ENCODE measurements at regions not wholly inside any gene's neighbourhood (a gene's known extent, or its start where the extent isn't known, plus 50 kb on each side); places are given as distances from the start of the nearest gene placed in this dataset.

- Histone ChIP-seq H3K23ac (ENCODE audit: low read length) (no peak overlapping the region), H3K36me3 (ENCODE audit: control insufficient read depth, insufficient read depth, low read length) (no peaks in the 10 kb centered on the region), H4K5ac (ENCODE audit: low read length) (no peak overlapping the region), H3K4me3 (ENCODE audit: low read length) (no peak overlapping the region), H3K79me1 (ENCODE audit: low read length) (no peaks in the 10 kb centered on the region), H2BK15ac (replicated peaks; ENCODE audit: low read depth) (peak overlapping the region; percentile 27), H3K79me2 (ENCODE audit: control insufficient read depth, insufficient read depth, low read length) (no peaks in the 10 kb centered on the region), H3K4me2 (ENCODE audit: low read length) (no peak overlapping the region), H3K4me1 (ENCODE audit: control insufficient read depth, low read depth, low read length) (no peaks in the 10 kb centered on the region), H4K8ac (ENCODE audit: low read depth, low read length) (no peak overlapping the region), H2BK5ac (ENCODE audit: low read length) (no peak overlapping the region), H3K18ac (ENCODE audit: low read length) (no peak overlapping the region), H3K56ac (ENCODE audit: low read length) (no peak overlapping the region), H2BK120ac (ENCODE audit: low read depth, low read length) (no peak overlapping the region), H2AK5ac (ENCODE audit: low read length) (no peak overlapping the region), H3K4ac (ENCODE audit: low read depth, low read length) (no peak overlapping the region), H3K27ac (ENCODE audit: low read depth, low read length) (no peak overlapping the region), H3K9ac (ENCODE audit: low read length) (no peak overlapping the region), H3K27me3 (ENCODE audit: insufficient read depth, low read length, poor library complexity) (no peaks in the 10 kb centered on the region)
- no CpG with 5 or more reads among the region's 1 CpG for WGBS (ENCODE audit: extremely low coverage, insufficient coverage, low lambda C conversion rate)
- DNase-seq, result no peak
Measured at GRCh38 chr12:60995256-60995825, 1264.9 kb upstream of the USP15 start.

GRCh38 chr12:60997869-60998378, 1262.3 kb upstream of the USP15 start:
- Histone ChIP-seq H3K27me3 (ENCODE audit: insufficient read depth, low read length, poor library complexity) (no peaks in the 10 kb centered on the region), H3K9ac (ENCODE audit: low read length) (no peak overlapping the region), H4K8ac (ENCODE audit: low read depth, low read length) (no peak overlapping the region), H3K36me3 (ENCODE audit: control insufficient read depth, insufficient read depth, low read length) (no peaks in the 10 kb centered on the region), H3K27ac (ENCODE audit: low read depth, low read length) (no peak overlapping the region), H3K4me1 (ENCODE audit: control insufficient read depth, low read depth, low read length) (no peaks in the 10 kb centered on the region), H2BK15ac (replicated peaks; ENCODE audit: low read depth) (no peak overlapping the region), H3K18ac (ENCODE audit: low read length) (no peak overlapping the region), H3K23ac (ENCODE audit: low read length) (no peak overlapping the region), H3K79me2 (ENCODE audit: control insufficient read depth, insufficient read depth, low read length) (no peaks in the 10 kb centered on the region), H4K5ac (ENCODE audit: low read length) (no peak overlapping the region), H3K4me2 (ENCODE audit: low read length) (no peak overlapping the region), H2BK5ac (ENCODE audit: low read length) (no peak overlapping the region), H2AK5ac (ENCODE audit: low read length) (no peak overlapping the region), H3K4me3 (ENCODE audit: low read length) (no peak overlapping the region), H3K79me1 (ENCODE audit: low read length) (no peaks in the 10 kb centered on the region), H3K4ac (ENCODE audit: low read depth, low read length) (no peak overlapping the region), H3K56ac (ENCODE audit: low read length) (no peak overlapping the region), H2BK120ac (ENCODE audit: low read depth, low read length) (no peak overlapping the region)
- no CpG with 5 or more reads among the region's 1 CpG for WGBS (ENCODE audit: extremely low coverage, insufficient coverage, low lambda C conversion rate)
- DNase-seq, result no peak

- no peak for DNase-seq
- no peak overlapping the region for H2AK5ac ChIP-seq (ENCODE audit: low read length)
- no peak overlapping the region for H3K4me2 ChIP-seq (ENCODE audit: low read length)
- no peaks in the 10 kb centered on the region for H3K79me1 ChIP-seq (ENCODE audit: low read length)
- no CpG with 5 or more reads among the region's 2 CpGs for WGBS (ENCODE audit: extremely low coverage, insufficient coverage, low lambda C conversion rate)
- H3K56ac ChIP-seq (ENCODE audit: low read length), result no peak overlapping the region
- H3K4me3 ChIP-seq (ENCODE audit: low read length), result no peak overlapping the region
- H3K23ac ChIP-seq (ENCODE audit: low read length), result no peak overlapping the region
- H3K4me1 ChIP-seq (ENCODE audit: control insufficient read depth, low read depth, low read length), result no peaks in the 10 kb centered on the region
- no peaks in the 10 kb centered on the region for H3K36me3 ChIP-seq (ENCODE audit: control insufficient read depth, insufficient read depth, low read length)
- no peak overlapping the region for H2BK120ac ChIP-seq (ENCODE audit: low read depth, low read length)
- H4K5ac ChIP-seq (ENCODE audit: low read length), result no peak overlapping the region
- H3K4ac ChIP-seq (ENCODE audit: low read depth, low read length), result no peak overlapping the region
- no peak overlapping the region for H3K27ac ChIP-seq (ENCODE audit: low read depth, low read length)
- H2BK5ac ChIP-seq (ENCODE audit: low read length), result no peak overlapping the region
- no peaks in the 10 kb centered on the region for H3K27me3 ChIP-seq (ENCODE audit: insufficient read depth, low read length, poor library complexity)
- no peak overlapping the region for H4K8ac ChIP-seq (ENCODE audit: low read depth, low read length)
- no peaks in the 10 kb centered on the region for H3K79me2 ChIP-seq (ENCODE audit: control insufficient read depth, insufficient read depth, low read length)
- no peak overlapping the region for H3K9ac ChIP-seq (ENCODE audit: low read length)
- H2BK15ac ChIP-seq (replicated peaks; ENCODE audit: low read depth), result no peak overlapping the region
- no peak overlapping the region for H3K18ac ChIP-seq (ENCODE audit: low read length)
Measured at GRCh38 chr12:61009192-61009591, 1251.0 kb upstream of the USP15 start.

- H3K4me2 ChIP-seq (ENCODE audit: low read length), result no peak overlapping the region
- H3K9ac ChIP-seq (ENCODE audit: low read length), result no peak overlapping the region
- no peaks in the 10 kb centered on the region for H3K36me3 ChIP-seq (ENCODE audit: control insufficient read depth, insufficient read depth, low read length)
- no peak overlapping the region for H2BK120ac ChIP-seq (ENCODE audit: low read depth, low read length)
- no peak overlapping the region for H2BK5ac ChIP-seq (ENCODE audit: low read length)
- H4K5ac ChIP-seq (ENCODE audit: low read length), result no peak overlapping the region
- no peak for DNase-seq
- H3K56ac ChIP-seq (ENCODE audit: low read length), result no peak overlapping the region
- no peak overlapping the region for H3K4ac ChIP-seq (ENCODE audit: low read depth, low read length)
- no peak overlapping the region for H2AK5ac ChIP-seq (ENCODE audit: low read length)
- no peaks in the 10 kb centered on the region for H3K27me3 ChIP-seq (ENCODE audit: insufficient read depth, low read length, poor library complexity)
- no peak overlapping the region for H3K23ac ChIP-seq (ENCODE audit: low read length)
- H4K8ac ChIP-seq (ENCODE audit: low read depth, low read length), result no peak overlapping the region
- no peaks in the 10 kb centered on the region for H3K4me1 ChIP-seq (ENCODE audit: control insufficient read depth, low read depth, low read length)
- no peaks in the 10 kb centered on the region for H3K79me2 ChIP-seq (ENCODE audit: control insufficient read depth, insufficient read depth, low read length)
- no peaks in the 10 kb centered on the region for H3K79me1 ChIP-seq (ENCODE audit: low read length)
- H3K27ac ChIP-seq (ENCODE audit: low read depth, low read length), result no peak overlapping the region
- H3K4me3 ChIP-seq (ENCODE audit: low read length), result no peak overlapping the region
- H3K18ac ChIP-seq (ENCODE audit: low read length), result no peak overlapping the region
- peak overlapping the region; percentile 36 for H2BK15ac ChIP-seq (replicated peaks; ENCODE audit: low read depth)
- no CpG with 5 or more reads among the region's 2 CpGs for WGBS (ENCODE audit: extremely low coverage, insufficient coverage, low lambda C conversion rate)
Measured at GRCh38 chr12:61011767-61012423, 1248.3 kb upstream of the USP15 start.

GRCh38 chr12:61018571-61018970, 1241.6 kb upstream of the USP15 start:
- Histone ChIP-seq H3K79me1 (ENCODE audit: low read length) (no peaks in the 10 kb centered on the region), H3K27me3 (ENCODE audit: insufficient read depth, low read length, poor library complexity) (no peaks in the 10 kb centered on the region), H2BK120ac (ENCODE audit: low read depth, low read length) (no peak overlapping the region), H3K18ac (ENCODE audit: low read length) (no peak overlapping the region), H2BK5ac (ENCODE audit: low read length) (no peak overlapping the region), H3K36me3 (ENCODE audit: control insufficient read depth, insufficient read depth, low read length) (no peaks in the 10 kb centered on the region), H4K5ac (ENCODE audit: low read length) (no peak overlapping the region), H3K56ac (ENCODE audit: low read length) (no peak overlapping the region), H3K4me1 (ENCODE audit: control insufficient read depth, low read depth, low read length) (no peaks in the 10 kb centered on the region), H3K79me2 (ENCODE audit: control insufficient read depth, insufficient read depth, low read length) (no peaks in the 10 kb centered on the region), H2AK5ac (ENCODE audit: low read length) (no peak overlapping the region), H3K9ac (ENCODE audit: low read length) (no peak overlapping the region), H3K4me2 (ENCODE audit: low read length) (no peak overlapping the region), H3K23ac (ENCODE audit: low read length) (no peak overlapping the region), H3K4me3 (ENCODE audit: low read length) (no peak overlapping the region), H2BK15ac (replicated peaks; ENCODE audit: low read depth) (no peak overlapping the region), H3K27ac (ENCODE audit: low read depth, low read length) (no peak overlapping the region), H3K4ac (ENCODE audit: low read depth, low read length) (no peak overlapping the region), H4K8ac (ENCODE audit: low read depth, low read length) (no peak overlapping the region)
- DNase-seq, result no peak

GRCh38 chr12:61023231-61023630, 1237.0 kb upstream of the USP15 start:
- WGBS (ENCODE audit: extremely low coverage, insufficient coverage, low lambda C conversion rate), result no CpG with 5 or more reads among the region's 15 CpGs
- no peak overlapping the region for H4K8ac ChIP-seq (ENCODE audit: low read depth, low read length)
- no peak overlapping the region for H3K4me3 ChIP-seq (ENCODE audit: low read length)
- no peak overlapping the region for H4K5ac ChIP-seq (ENCODE audit: low read length)
- no peaks in the 10 kb centered on the region for H3K79me1 ChIP-seq (ENCODE audit: low read length)
- H2BK120ac ChIP-seq (ENCODE audit: low read depth, low read length), result no peak overlapping the region
- no peak overlapping the region for H2BK5ac ChIP-seq (ENCODE audit: low read length)
- H3K9ac ChIP-seq (ENCODE audit: low read length), result no peak overlapping the region
- no peaks in the 10 kb centered on the region for H3K79me2 ChIP-seq (ENCODE audit: control insufficient read depth, insufficient read depth, low read length)
- H2BK15ac ChIP-seq (replicated peaks; ENCODE audit: low read depth), result no peak overlapping the region
- no peak overlapping the region for H3K56ac ChIP-seq (ENCODE audit: low read length)
- H3K4me1 ChIP-seq (ENCODE audit: control insufficient read depth, low read depth, low read length), result no peaks in the 10 kb centered on the region
- no peak for DNase-seq
- no peaks in the 10 kb centered on the region for H3K36me3 ChIP-seq (ENCODE audit: control insufficient read depth, insufficient read depth, low read length)
- H3K27ac ChIP-seq (ENCODE audit: low read depth, low read length), result no peak overlapping the region
- H3K18ac ChIP-seq (ENCODE audit: low read length), result no peak overlapping the region
- H3K4me2 ChIP-seq (ENCODE audit: low read length), result no peak overlapping the region
- H3K4ac ChIP-seq (ENCODE audit: low read depth, low read length), result no peak overlapping the region
- H2AK5ac ChIP-seq (ENCODE audit: low read length), result no peak overlapping the region
- H3K27me3 ChIP-seq (ENCODE audit: insufficient read depth, low read length, poor library complexity), result no peaks in the 10 kb centered on the region
- H3K23ac ChIP-seq (ENCODE audit: low read length), result no peak overlapping the region
